Trophoblast cell (in vitro differentiated cells and primary cell): ENCODE measurements at regions not wholly inside any gene's neighbourhood (a gene's known extent, or its start where the extent isn't known, plus 50 kb on each side); places are given as distances from the start of the nearest gene placed in this dataset.

Source experiments
- DNase-seq, 2 donors: peaks; one replicate each; pipeline ENCODE4 v3.0.0-alpha.2; 2016
- H2AFZ ChIP-seq: 2 replicates; pipeline ENCODE4 v1.6.1; 2013; ENCODE audit warnings: low read length, moderate library complexity, mild to moderate bottlenecking; ENCODE audit not compliant: insufficient read depth, poor library complexity
- H2AK5ac ChIP-seq: 2 replicates; pipeline ENCODE4 v1.6.1; 2013; ENCODE audit warnings: mild to moderate bottlenecking, low read length
- H2BK120ac ChIP-seq: 2 replicates; pipeline ENCODE4 v1.6.1; 2013; ENCODE audit warnings: low read length, mild to moderate bottlenecking, moderate library complexity; ENCODE audit not compliant: insufficient read depth, poor library complexity
- H2BK12ac ChIP-seq: 2 replicates; pipeline ENCODE4 v1.6.1; 2013; ENCODE audit warnings: mild to moderate bottlenecking, low read length, moderate library complexity
- H2BK5ac ChIP-seq: 2 replicates; pipeline ENCODE4 v1.6.1; 2013; ENCODE audit warnings: low read length, low read depth, moderate library complexity, mild to moderate bottlenecking; ENCODE audit not compliant: poor library complexity
- H3K14ac ChIP-seq: 2 replicates; pipeline ENCODE4 v1.6.1; 2013; ENCODE audit warnings: mild to moderate bottlenecking, low read length
- H3K18ac ChIP-seq: 2 replicates; pipeline ENCODE4 v1.6.1; 2013; ENCODE audit warnings: mild to moderate bottlenecking, low read length
- H3K23ac ChIP-seq: 2 replicates; pipeline ENCODE4 v1.6.1; 2013; ENCODE audit warnings: low read length
- H3K27ac ChIP-seq: 2 replicates; pipeline ENCODE4 v1.5.1; 2013; ENCODE audit warnings: low read depth, mild to moderate bottlenecking, inconsistent platforms, low read length, moderate library complexity
- H3K27me3 ChIP-seq: 2 replicates; pipeline ENCODE4 v1.6.1; 2013; ENCODE audit warnings: inconsistent platforms, mild to moderate bottlenecking, low read length, moderate library complexity; ENCODE audit not compliant: insufficient read depth
- H3K36me3 ChIP-seq, 2 experiments: 1 replicate in 1 of 2; 2 replicates in 1 of 2; pipeline ENCODE4 v1.6.1; 2013; ENCODE audit warnings: low read length in 2 of 2, mild to moderate bottlenecking in 2 of 2, moderate library complexity in 1 of 2; ENCODE audit not compliant: insufficient read depth in 2 of 2, control insufficient read depth in 1 of 2
- H3K4ac ChIP-seq: 2 replicates; pipeline ENCODE4 v1.6.1; 2013; ENCODE audit warnings: low read depth, mild to moderate bottlenecking, low read length, moderate library complexity
- H3K4me1 ChIP-seq, 2 experiments: 1 replicate in 1 of 2; 2 replicates in 1 of 2; pipeline ENCODE4 v1.6.1; 2013; ENCODE audit warnings: low read length in 2 of 2, mild to moderate bottlenecking in 2 of 2, moderate library complexity in 1 of 2; ENCODE audit not compliant: insufficient read depth in 2 of 2, control insufficient read depth in 1 of 2
- H3K4me2 ChIP-seq: 2 replicates; pipeline ENCODE4 v1.6.1; 2013; ENCODE audit warnings: inconsistent platforms, mild to moderate bottlenecking, low read length, moderate library complexity
- H3K4me3 ChIP-seq: 2 replicates; pipeline ENCODE4 v1.5.1; 2013; ENCODE audit warnings: mild to moderate bottlenecking, low read depth, low read length, inconsistent platforms
- H3K79me1 ChIP-seq: one replicate; pipeline ENCODE4 v1.6.1; 2013; ENCODE audit warnings: low read length
- H3K79me2 ChIP-seq: 2 replicates; pipeline ENCODE4 v1.6.1; 2013; ENCODE audit warnings: low read length, mild to moderate bottlenecking; ENCODE audit not compliant: control insufficient read depth, insufficient read depth, poor library complexity
- H3K9ac ChIP-seq: 2 replicates; pipeline ENCODE4 v1.6.1; 2013; ENCODE audit warnings: mild to moderate bottlenecking, low read length
- H3K9me3 ChIP-seq: 2 replicates; pipeline ENCODE4 v1.6.1; 2013; ENCODE audit warnings: low read depth, mild to moderate bottlenecking, control low read depth, inconsistent platforms, low read length; ENCODE audit not compliant: insufficient read depth
- H4K12ac ChIP-seq: 2 replicates; pipeline ENCODE4 v1.6.1; 2013; ENCODE audit warnings: low read depth, mild to moderate bottlenecking, low read length, moderate library complexity
- H4K8ac ChIP-seq: 2 replicates; pipeline ENCODE4 v1.6.1; 2013; ENCODE audit warnings: low read depth, mild to moderate bottlenecking, low read length, moderate library complexity
- H4K91ac ChIP-seq: one replicate; pipeline ENCODE4 v1.6.1; 2013; ENCODE audit warnings: low read depth, mild to moderate bottlenecking, low read length, moderate library complexity
- WGBS: extraction: QIAGEN DNeasy Blood & Tissue Kit; methylation state at CpG from one replicate; pipeline ENCODE4 v1.1.7; 2013; ENCODE audit warnings: missing lambda C conversion rate; ENCODE audit not compliant: insufficient read length, insufficient coverage; ENCODE audit errors: extremely low coverage; 5-methylcytosine and 5-hydroxymethylcytosine counted together

DNA sequence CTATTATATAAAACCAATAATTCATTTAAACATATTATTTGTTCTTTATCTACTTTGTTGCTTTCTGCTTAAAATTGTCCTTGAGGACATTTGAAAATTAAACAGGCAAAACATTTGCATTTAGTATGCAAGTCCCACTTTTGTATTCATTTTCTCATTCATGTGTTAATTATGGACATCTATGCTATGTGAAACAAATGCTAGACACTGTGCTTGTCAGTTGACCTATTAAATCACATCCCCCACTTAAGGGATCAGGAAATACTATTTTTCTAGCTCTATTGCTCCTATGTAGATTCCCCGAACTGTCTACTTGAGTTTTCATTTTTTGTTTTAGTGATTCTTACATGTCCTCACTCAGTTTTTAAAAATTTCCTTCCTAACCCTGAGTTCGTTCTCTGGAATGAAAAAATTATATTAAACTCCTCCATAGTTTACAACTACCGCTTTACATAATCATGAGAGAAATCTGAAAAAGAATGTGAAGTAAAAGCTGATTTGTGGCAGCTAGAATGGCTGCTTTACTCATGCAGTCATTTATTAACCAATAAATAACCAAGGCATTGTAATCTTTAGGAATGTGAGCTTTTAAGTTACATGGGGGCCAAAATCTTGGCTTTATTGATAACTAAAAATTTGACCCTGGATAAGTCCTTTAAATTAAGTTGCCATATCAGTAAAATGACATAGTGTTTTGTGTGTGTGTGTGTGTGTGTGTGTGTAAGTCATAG, 188.5 kb downstream of the LIG4 start:
- H2BK5ac ChIP-seq = no peak overlapping the region
- no peak overlapping the region for H3K4me3 ChIP-seq
- H3K79me2 ChIP-seq = no peaks in the 10 kb centered on the region
- H3K36me3 ChIP-seq = no peaks in the 10 kb centered on the region
- no peak overlapping the region for H2BK120ac ChIP-seq
- no peak overlapping the region for H2AK5ac ChIP-seq
- no peak overlapping the region for H2BK12ac ChIP-seq
- no peak overlapping the region for H3K27ac ChIP-seq
- no peaks in the 10 kb centered on the region for H3K4me1 ChIP-seq
- no peak overlapping the region for H3K9ac ChIP-seq
- no peak for DNase-seq
- H2AFZ ChIP-seq = no peak overlapping the region
- H3K4ac ChIP-seq = no peak overlapping the region
- H3K14ac ChIP-seq = no peak overlapping the region
- H3K18ac ChIP-seq = no peak overlapping the region
- H3K4me2 ChIP-seq = no peak overlapping the region
- H3K79me1 ChIP-seq = no peaks in the 10 kb centered on the region
- no peak overlapping the region for H4K91ac ChIP-seq
- no peak overlapping the region for H4K8ac ChIP-seq
- WGBS = no CpG with 5 or more reads among the region's 3 CpGs
- H3K9me3 ChIP-seq = no peaks in the 10 kb centered on the region
- H4K12ac ChIP-seq = no peak overlapping the region
- no peak overlapping the region for H3K23ac ChIP-seq
- H3K27me3 ChIP-seq = no peaks in the 10 kb centered on the region

DNA sequence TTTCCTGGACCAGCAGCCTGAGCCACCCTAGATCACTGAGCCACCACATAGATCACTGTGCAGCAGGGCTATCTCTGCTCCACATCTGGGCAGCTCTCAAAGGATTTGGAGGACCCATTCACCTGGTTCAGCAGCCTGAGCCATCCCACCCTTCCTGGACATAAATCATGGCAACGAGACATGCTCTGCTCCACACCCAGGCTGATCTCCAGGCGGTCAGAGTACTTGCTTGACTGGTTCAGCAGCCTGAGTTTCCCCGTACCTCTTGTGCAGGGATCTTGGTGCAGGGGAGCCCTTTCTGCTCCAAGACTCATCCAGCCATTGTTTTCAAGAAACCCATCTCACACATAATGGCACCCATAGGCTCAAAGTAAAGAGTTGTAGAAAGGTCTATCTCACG, 195.3 kb downstream of the LIG4 start:
- Histone ChIP-seq H3K79me2 (no peaks in the 10 kb centered on the region), H3K36me3 (peaks cover 0 to 2% of the 10 kb centered on the region in 2 experiments), H3K4me1 (peaks cover 0 to 4% of the 10 kb centered on the region in 2 experiments), H3K79me1 (no peaks in the 10 kb centered on the region), H3K27ac (no peak overlapping the region), H4K8ac (no peak overlapping the region), H2AFZ (no peak overlapping the region), H3K4me2 (no peak overlapping the region), H3K23ac (no peak overlapping the region), H2BK120ac (no peak overlapping the region), H3K4me3 (no peak overlapping the region), H3K14ac (no peak overlapping the region), H2BK5ac (no peak overlapping the region), H3K27me3 (no peaks in the 10 kb centered on the region), H3K4ac (no peak overlapping the region), H3K9me3 (peaks cover 2% of the 10 kb centered on the region), H4K12ac (no peak overlapping the region), H3K9ac (no peak overlapping the region), H4K91ac (no peak overlapping the region), H3K18ac (no peak overlapping the region), H2BK12ac (no peak overlapping the region), H2AK5ac (no peak overlapping the region)
- WGBS = no CpG with 5 or more reads among the region's 4 CpGs
- no peak for DNase-seq

DNA sequence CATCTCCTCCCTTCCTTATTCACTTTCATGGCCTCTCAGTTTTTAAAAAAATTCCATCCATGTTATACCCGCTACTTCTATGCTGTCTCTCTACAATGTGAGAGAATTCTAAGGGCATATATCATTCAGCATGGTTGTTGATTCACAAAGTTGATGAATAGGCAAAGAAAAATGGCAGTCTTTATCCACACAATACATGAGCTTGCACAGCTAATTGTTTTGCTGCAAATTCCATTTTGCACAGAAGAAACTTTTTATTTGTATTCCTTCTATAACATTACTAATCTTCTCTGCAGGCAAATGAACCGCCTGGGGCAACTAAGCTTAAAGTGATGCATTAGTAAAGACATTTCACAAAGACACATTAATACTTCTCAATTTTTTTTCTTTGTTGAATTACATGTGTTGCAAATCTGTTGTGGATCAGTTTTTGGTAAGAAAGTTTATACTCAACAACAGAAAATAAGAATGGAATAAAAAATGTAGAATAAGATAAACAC, 196.9 kb downstream of the LIG4 start:
- H2AK5ac ChIP-seq = no peak overlapping the region
- H3K4me3 ChIP-seq = no peak overlapping the region
- no peak overlapping the region for H4K8ac ChIP-seq
- H3K4ac ChIP-seq = no peak overlapping the region
- no peak overlapping the region for H2BK120ac ChIP-seq
- H3K18ac ChIP-seq = no peak overlapping the region
- no peak overlapping the region for H4K12ac ChIP-seq
- H3K4me2 ChIP-seq = no peak overlapping the region
- no peak overlapping the region for H3K23ac ChIP-seq
- no peak overlapping the region for H4K91ac ChIP-seq
- no peak overlapping the region for H2BK5ac ChIP-seq
- H3K27me3 ChIP-seq = no peaks in the 10 kb centered on the region
- no peak overlapping the region for H3K9ac ChIP-seq
- no peak for DNase-seq
- H3K4me1 ChIP-seq = peaks cover 0 to 4% of the 10 kb centered on the region in 2 experiments
- no peak overlapping the region for H2AFZ ChIP-seq
- H3K79me2 ChIP-seq = no peaks in the 10 kb centered on the region
- H3K27ac ChIP-seq = no peak overlapping the region
- no peak overlapping the region for H3K14ac ChIP-seq
- no peak overlapping the region for H2BK12ac ChIP-seq
- peaks cover 0 to 2% of the 10 kb centered on the region in 2 experiments for H3K36me3 ChIP-seq
- peaks cover 2% of the 10 kb centered on the region for H3K9me3 ChIP-seq
- no peaks in the 10 kb centered on the region for H3K79me1 ChIP-seq
- no CpG with 5 or more reads among the region's 2 CpGs for WGBS

DNA sequence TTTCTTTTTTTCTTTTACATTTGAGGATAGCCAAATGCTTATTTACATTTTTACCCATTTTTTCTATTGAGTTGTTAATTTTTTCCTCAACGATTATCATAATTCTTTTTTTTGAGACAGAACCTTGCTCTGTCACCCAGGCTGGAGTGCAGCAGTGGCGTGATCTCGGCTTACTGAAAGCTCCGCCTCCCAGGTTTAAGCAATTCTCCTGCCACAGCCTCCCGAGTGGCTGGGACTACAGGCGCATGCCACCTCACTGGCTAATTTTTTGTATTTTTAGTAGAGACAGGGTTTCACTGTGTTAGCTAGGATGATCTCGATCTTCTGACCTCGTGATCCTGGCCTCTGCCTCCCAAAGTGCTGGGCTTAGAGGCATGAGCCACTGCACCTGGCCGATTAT, 208.7 kb downstream of the LIG4 start:
- H3K9me3 ChIP-seq = no peaks in the 10 kb centered on the region
- no peaks in the 10 kb centered on the region for H3K27me3 ChIP-seq
- no CpG with 5 or more reads among the region's 9 CpGs for WGBS
- no peak overlapping the region for H2BK12ac ChIP-seq
- DNase-seq = no peak
- H4K91ac ChIP-seq = no peak overlapping the region
- no peaks in the 10 kb centered on the region for H3K36me3 ChIP-seq
- H3K14ac ChIP-seq = no peak overlapping the region
- no peak overlapping the region for H2AFZ ChIP-seq
- H4K8ac ChIP-seq = no peak overlapping the region
- no peaks in the 10 kb centered on the region for H3K79me1 ChIP-seq
- no peaks in the 10 kb centered on the region for H3K79me2 ChIP-seq
- H2AK5ac ChIP-seq = no peak overlapping the region
- no peak overlapping the region for H3K4me3 ChIP-seq
- H2BK5ac ChIP-seq = no peak overlapping the region
- H3K27ac ChIP-seq = no peak overlapping the region
- no peak overlapping the region for H2BK120ac ChIP-seq
- H4K12ac ChIP-seq = no peak overlapping the region
- H3K4ac ChIP-seq = no peak overlapping the region
- H3K4me2 ChIP-seq = no peak overlapping the region
- H3K18ac ChIP-seq = no peak overlapping the region
- no peak overlapping the region for H3K9ac ChIP-seq
- no peaks in the 10 kb centered on the region for H3K4me1 ChIP-seq
- H3K23ac ChIP-seq = no peak overlapping the region
